Stimulated activated naive CD8-positive, alpha-beta T cell treated with anti-CD3 and anti-CD28 coated beads, Interleukin-15, amount 100 ng/mL, for 72 hours (primary cell): ENCODE measurements at regions not wholly inside any gene's neighbourhood (a gene's known extent, or its start where the extent isn't known, plus 50 kb on each side); places are given as distances from the start of the nearest gene placed in this dataset.

Source experiments
- ATAC-seq: fragments of 150-1000 bp; cut with Tn5 transposase; 2 replicates; pipeline ENCODE4 v1.10.0; 2021; ENCODE audit warnings: mild to moderate bottlenecking, moderate library complexity
- DNase-seq, 2 donors: peaks; one replicate each; pipeline ENCODE4 v3.0.0; 2021 to 2022
- H3K27ac Mint-ChIP-seq, 2 donors: one replicate each; pipeline ENCODE4 v1.8.0; 2022; ENCODE audit warnings: mild to moderate bottlenecking in 2 of 2, mixed read lengths in 2 of 2, moderate library complexity in 2 of 2
- H3K27me3 Mint-ChIP-seq: one replicate; pipeline ENCODE4 v1.8.0; 2022; ENCODE audit warnings: mixed read lengths
- H3K4me1 Mint-ChIP-seq: one replicate; pipeline ENCODE4 v1.8.0; 2022; ENCODE audit warnings: mild to moderate bottlenecking, mixed read lengths
- H3K4me3 Mint-ChIP-seq, 2 donors: one replicate each; pipeline ENCODE4 v1.8.0; 2022; ENCODE audit warnings: mild to moderate bottlenecking in 2 of 2, mixed read lengths in 2 of 2, moderate library complexity in 1 of 2
- H3K9me3 Mint-ChIP-seq, 2 donors: one replicate each; pipeline ENCODE4 v1.8.0; 2022; ENCODE audit warnings: mixed read lengths in 2 of 2

GRCh38 chr3:34852844-34853439 lies 786.4 kb upstream of the ARPP21 start:
- Mint-ChIP-seq H3K27ac (no peak overlapping the region), H3K27me3 (no peaks in the 10 kb centered on the region), H3K4me3 (no peak overlapping the region), H3K9me3 (no peaks in the 10 kb centered on the region), H3K4me1 (no peaks in the 10 kb centered on the region)
- ATAC-seq, result no peak
- no peak for DNase-seq

GRCh38 chr3:34856081-34856947 lies 783.0 kb upstream of the ARPP21 start:
- Mint-ChIP-seq H3K4me3 (no peak overlapping the region), H3K9me3 (no peaks in the 10 kb centered on the region), H3K27ac (no peak overlapping the region), H3K27me3 (peaks cover 6% of the 10 kb centered on the region), H3K4me1 (no peaks in the 10 kb centered on the region)
- ATAC-seq (no peak), DNase-seq (no peak)

DNA sequence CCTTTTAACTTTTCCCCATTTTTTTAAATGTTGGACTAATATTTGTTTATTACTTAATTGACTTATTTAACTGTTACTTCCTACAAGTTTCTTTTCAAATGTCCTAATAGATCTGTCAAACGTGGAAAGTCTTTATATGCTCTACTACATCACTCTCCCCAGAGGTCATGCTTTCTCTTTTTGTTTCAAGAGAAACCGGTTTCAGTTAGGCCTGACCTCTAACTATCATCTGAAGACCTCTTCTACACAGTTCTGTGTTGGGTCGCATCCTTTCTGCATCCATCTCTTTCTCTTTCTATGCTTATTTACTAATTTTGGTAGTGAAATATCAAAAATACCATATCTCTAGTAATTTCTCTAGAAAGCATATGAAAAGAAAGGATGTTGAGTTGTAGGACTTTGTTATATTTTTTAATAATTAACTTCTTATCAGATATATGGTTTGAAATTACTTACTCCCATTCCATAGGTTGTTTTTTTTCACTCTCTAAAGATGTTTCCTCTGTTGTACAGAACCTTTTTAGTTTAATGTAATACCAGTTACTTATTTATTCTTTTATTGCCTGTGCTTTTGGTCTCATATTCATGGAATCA lies 781.2 kb upstream of the ARPP21 start:
- no peak for DNase-seq
- no peak overlapping the region for H3K27ac Mint-ChIP-seq
- peaks cover 6% of the 10 kb centered on the region for H3K27me3 Mint-ChIP-seq
- ATAC-seq, result no peak
- no peak overlapping the region for H3K4me3 Mint-ChIP-seq
- H3K9me3 Mint-ChIP-seq, result no peaks in the 10 kb centered on the region
- no peaks in the 10 kb centered on the region for H3K4me1 Mint-ChIP-seq

DNA sequence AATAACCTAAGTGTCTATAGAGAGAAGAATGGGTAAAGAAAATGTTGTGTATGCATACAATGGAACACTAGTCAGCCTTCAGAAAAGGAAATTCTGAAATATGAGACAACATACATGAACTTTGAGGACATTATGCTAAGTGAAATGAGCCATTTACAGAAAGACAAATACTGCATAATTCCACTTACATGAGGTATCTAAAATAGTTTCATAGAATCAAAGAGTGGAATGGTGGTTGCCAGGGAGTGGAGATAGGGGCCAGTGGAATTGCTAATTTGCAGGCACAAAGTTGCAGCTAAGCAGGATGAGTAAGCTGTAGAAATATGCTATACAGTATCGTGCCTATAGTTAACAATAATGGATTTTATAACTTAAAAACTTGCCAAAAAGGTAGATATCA lies 779.6 kb upstream of the ARPP21 start:
- Mint-ChIP-seq H3K4me3 (no peak overlapping the region), H3K9me3 (no peaks in the 10 kb centered on the region), H3K27ac (no peak overlapping the region), H3K4me1 (no peaks in the 10 kb centered on the region), H3K27me3 (peaks cover 6% of the 10 kb centered on the region)
- DNase-seq, result no peak
- ATAC-seq, result no peak

DNA sequence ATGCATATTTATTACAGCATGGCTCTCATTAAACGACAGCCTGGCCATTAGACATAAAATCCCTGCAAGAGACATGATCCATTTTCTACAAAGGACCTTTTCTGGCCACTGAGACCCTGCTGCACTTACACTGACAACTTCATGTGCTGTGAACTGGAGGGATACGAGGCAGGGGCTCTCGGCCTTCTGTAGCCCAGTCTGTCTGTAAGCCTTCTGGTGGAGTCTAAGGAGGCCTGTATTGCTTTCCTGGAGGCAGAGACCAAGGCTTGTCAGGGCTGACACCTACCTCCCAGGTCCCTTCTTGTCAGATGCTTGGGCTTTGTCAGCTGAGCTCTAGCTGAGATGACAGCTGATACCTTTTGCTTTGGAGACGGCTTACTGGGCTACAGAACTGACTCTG lies 776.9 kb upstream of the ARPP21 start:
- no peak overlapping the region for H3K27ac Mint-ChIP-seq
- DNase-seq (no peak), ATAC-seq (no peak)
- H3K4me1 Mint-ChIP-seq, result no peaks in the 10 kb centered on the region
- no peaks in the 10 kb centered on the region for H3K9me3 Mint-ChIP-seq
- H3K27me3 Mint-ChIP-seq, result peaks cover 6% of the 10 kb centered on the region
- H3K4me3 Mint-ChIP-seq, result no peak overlapping the region

- no peak for ATAC-seq
- no peak overlapping the region for H3K4me3 Mint-ChIP-seq
- H3K27me3 Mint-ChIP-seq, result peaks cover 6% of the 10 kb centered on the region
- no peaks in the 10 kb centered on the region for H3K4me1 Mint-ChIP-seq
- H3K27ac Mint-ChIP-seq, result no peak overlapping the region
- peaks cover 0 to 3% of the 10 kb centered on the region in 2 donors for H3K9me3 Mint-ChIP-seq
- DNase-seq, result no peak
Measured at GRCh38 chr3:34863485-34863884, 775.8 kb upstream of the ARPP21 start.

GRCh38 chr3:34864011-34864410 lies 775.3 kb upstream of the ARPP21 start:
- Mint-ChIP-seq H3K9me3 (peaks cover 0 to 4% of the 10 kb centered on the region in 2 donors), H3K27ac (no peak overlapping the region), H3K4me1 (no peaks in the 10 kb centered on the region), H3K27me3 (peaks cover 6% of the 10 kb centered on the region), H3K4me3 (no peak overlapping the region)
- ATAC-seq (no peak), DNase-seq (no peak)

- ATAC-seq, result no peak
Measured at GRCh38 chr3:34865346-34865745, 774.0 kb upstream of the ARPP21 start.

GRCh38 chr3:34868935-34869334 lies 770.4 kb upstream of the ARPP21 start:
- no peak overlapping the region for H3K27ac Mint-ChIP-seq
- no peak for ATAC-seq
- H3K4me1 Mint-ChIP-seq, result no peaks in the 10 kb centered on the region

More at GRCh38 chr3:34865346-34865745, 774.0 kb upstream of the ARPP21 start:
- no peaks in the 10 kb centered on the region for H3K27me3 Mint-ChIP-seq
- no peak overlapping the region for H3K27ac Mint-ChIP-seq
- H3K9me3 Mint-ChIP-seq, result peaks cover 0 to 4% of the 10 kb centered on the region in 2 donors
- no peaks in the 10 kb centered on the region for H3K4me1 Mint-ChIP-seq
- DNase-seq, result no peak
- H3K4me3 Mint-ChIP-seq, result no peak overlapping the region

DNA sequence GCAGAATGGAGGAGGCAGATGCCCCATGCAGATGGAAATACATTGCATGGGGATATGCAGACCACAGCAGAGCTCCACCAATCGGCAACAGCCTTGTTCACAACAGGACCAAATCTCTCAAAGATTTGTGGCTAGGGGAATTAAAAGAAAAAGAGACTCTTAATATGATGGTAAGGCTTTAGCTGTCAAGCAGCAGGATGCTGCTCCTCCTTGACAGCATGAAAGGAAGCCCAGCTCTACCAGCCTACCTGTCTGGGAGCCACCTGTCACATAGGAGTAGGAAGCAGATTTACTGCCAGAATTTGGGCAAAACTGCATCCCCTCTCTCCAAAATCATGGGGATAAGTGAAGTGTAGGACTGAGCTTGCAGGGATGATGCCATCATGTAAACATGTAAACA lies 769.6 kb upstream of the ARPP21 start:
- ATAC-seq (no peak), DNase-seq (no peak)
- H3K27me3 Mint-ChIP-seq, result no peaks in the 10 kb centered on the region
- no peak overlapping the region for H3K4me3 Mint-ChIP-seq
- H3K4me1 Mint-ChIP-seq, result no peaks in the 10 kb centered on the region
- H3K9me3 Mint-ChIP-seq, result peaks cover 0 to 4% of the 10 kb centered on the region in 2 donors
- H3K27ac Mint-ChIP-seq, result no peak overlapping the region

More at GRCh38 chr3:34868935-34869334, 770.4 kb upstream of the ARPP21 start:
- Mint-ChIP-seq H3K4me3 (no peak overlapping the region), H3K9me3 (peaks cover 0 to 4% of the 10 kb centered on the region in 2 donors), H3K27me3 (no peaks in the 10 kb centered on the region)
- DNase-seq, result no peak

- peaks cover 0 to 4% of the 10 kb centered on the region in 2 donors for H3K9me3 Mint-ChIP-seq
- no peak overlapping the region for H3K4me3 Mint-ChIP-seq
- no peak overlapping the region for H3K27ac Mint-ChIP-seq
- no peaks in the 10 kb centered on the region for H3K27me3 Mint-ChIP-seq
- DNase-seq (no peak), ATAC-seq (no peak)
- H3K4me1 Mint-ChIP-seq, result no peaks in the 10 kb centered on the region
Measured at GRCh38 chr3:34872406-34872805, 766.9 kb upstream of the ARPP21 start.

GRCh38 chr3:34876997-34877396 lies 762.3 kb upstream of the ARPP21 start:
- Mint-ChIP-seq H3K4me3 (no peak overlapping the region), H3K4me1 (no peaks in the 10 kb centered on the region), H3K9me3 (no peaks in the 10 kb centered on the region), H3K27me3 (no peaks in the 10 kb centered on the region), H3K27ac (no peak overlapping the region)
- ATAC-seq (no peak), DNase-seq (no peak)

- no peaks in the 10 kb centered on the region for H3K9me3 Mint-ChIP-seq
- ATAC-seq, result no peak
- DNase-seq, result no peak
- no peaks in the 10 kb centered on the region for H3K4me1 Mint-ChIP-seq
- H3K27ac Mint-ChIP-seq, result no peak overlapping the region
- H3K4me3 Mint-ChIP-seq, result no peak overlapping the region
- no peaks in the 10 kb centered on the region for H3K27me3 Mint-ChIP-seq
Measured at GRCh38 chr3:34878488-34878887, 760.8 kb upstream of the ARPP21 start.

DNA sequence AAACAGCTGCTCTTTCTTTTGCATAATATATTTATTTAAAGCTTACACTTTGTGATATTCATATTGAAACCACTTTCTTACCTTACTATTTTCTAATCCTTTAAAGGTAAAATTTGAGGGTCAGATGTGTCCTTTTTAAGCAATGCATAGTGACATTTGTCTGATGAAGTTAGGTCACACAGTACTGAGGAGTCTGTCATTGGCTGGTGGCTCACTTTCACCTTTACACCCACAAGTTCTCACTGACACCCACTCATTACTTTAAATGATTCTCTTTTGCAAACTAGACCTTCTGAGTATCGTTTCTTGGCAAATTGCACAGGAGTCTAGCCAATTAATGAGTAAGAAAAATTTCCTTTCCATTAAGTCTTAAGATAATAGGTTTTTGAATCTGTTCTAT lies 758.3 kb upstream of the ARPP21 start:
- H3K27ac Mint-ChIP-seq, result no peak overlapping the region
- no peaks in the 10 kb centered on the region for H3K9me3 Mint-ChIP-seq

GRCh38 chr3:34882764-34883163 lies 756.6 kb upstream of the ARPP21 start:
- DNase-seq (no peak), ATAC-seq (no peak)
- Mint-ChIP-seq H3K27ac (no peak overlapping the region), H3K4me3 (no peak overlapping the region), H3K9me3 (no peaks in the 10 kb centered on the region), H3K4me1 (no peaks in the 10 kb centered on the region), H3K27me3 (no peaks in the 10 kb centered on the region)

More for the DNA sequence above, 758.3 kb upstream of the ARPP21 start:
- ATAC-seq (no peak), DNase-seq (no peak)
- no peaks in the 10 kb centered on the region for H3K4me1 Mint-ChIP-seq
- H3K27me3 Mint-ChIP-seq, result no peaks in the 10 kb centered on the region
- H3K4me3 Mint-ChIP-seq, result no peak overlapping the region

DNA sequence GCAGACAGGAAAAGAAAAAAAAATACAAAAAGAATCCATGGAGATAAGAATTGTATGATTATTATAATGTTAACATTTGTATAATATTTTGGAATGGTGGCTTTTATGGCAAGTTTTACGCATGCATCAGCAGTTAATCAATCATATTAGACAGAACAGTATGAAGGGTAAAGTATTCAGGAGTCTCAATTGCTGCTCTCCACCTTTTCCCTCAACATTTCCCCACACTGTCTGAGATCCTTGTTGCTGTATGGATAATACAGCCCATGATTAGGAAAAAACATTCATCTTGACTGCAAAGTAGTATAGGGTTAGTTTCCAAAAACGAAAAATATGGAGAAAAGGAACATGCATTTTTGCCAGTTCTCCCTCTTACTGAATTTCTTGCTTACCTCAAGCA lies 755.3 kb upstream of the ARPP21 start:
- Mint-ChIP-seq H3K9me3 (no peaks in the 10 kb centered on the region), H3K27me3 (no peaks in the 10 kb centered on the region), H3K4me1 (no peaks in the 10 kb centered on the region), H3K4me3 (no peak overlapping the region), H3K27ac (no peak overlapping the region)
- ATAC-seq (no peak), DNase-seq (no peak)
